ENCODE measurements at regions not wholly inside any gene's neighbourhood (a gene's known extent, or its start where the extent isn't known, plus 50 kb on each side); places are given as distances from the start of the nearest gene placed in this dataset.

- H3K4me3 ChIP-seq (ENCODE audit: low read length) = no peak overlapping the region
- H3K36me3 ChIP-seq (ENCODE audit: insufficient read depth, low read length) = no peaks in the 10 kb centered on the region
- no peaks in the 10 kb centered on the region for H3K4me1 ChIP-seq (ENCODE audit: low read length)
Observed at GRCh38 chr7:35316549-35316948, 62.6 kb upstream of the TBX20 start.

DNA sequence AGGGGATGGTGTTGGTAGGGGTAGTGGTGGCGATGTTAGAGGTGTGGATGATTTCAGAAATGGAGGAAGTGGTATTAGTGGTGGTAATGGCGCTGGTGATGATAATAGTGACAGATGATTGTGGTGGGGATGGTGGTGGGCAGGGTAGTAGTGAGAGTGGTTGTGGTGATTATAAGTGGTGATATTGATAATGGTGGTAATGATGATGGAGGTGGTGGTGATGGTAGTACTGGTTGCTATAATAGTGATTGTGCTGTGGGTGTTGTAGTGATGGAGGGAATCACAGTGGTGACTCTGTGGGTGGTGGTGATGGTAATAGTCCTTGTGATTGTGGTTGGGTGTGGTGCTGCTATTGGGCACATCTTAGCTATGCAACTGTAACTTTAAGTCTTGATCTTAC is 61.6 kb upstream of the TBX20 start:
- H3K4me3 ChIP-seq (ENCODE audit: low read length) = no peak overlapping the region
- no peak overlapping the region for H2AFZ ChIP-seq (ENCODE audit: low read length)
- DNase-seq = no peak

More at GRCh38 chr7:35316549-35316948, 62.6 kb upstream of the TBX20 start:
- Histone ChIP-seq H3K9me2 (replicated peaks; ENCODE audit: insufficient read depth, low read length) (no peaks in the 10 kb centered on the region), H3K9me3 (ENCODE audit: low read length) (no peaks in the 10 kb centered on the region), H3K79me2 (ENCODE audit: low read length) (no peaks in the 10 kb centered on the region), H3K27me3 (ENCODE audit: low read length) (no peaks in the 10 kb centered on the region), H3K27ac (ENCODE audit: low read length) (no peak overlapping the region), H2AFZ (ENCODE audit: low read length) (no peak overlapping the region), H3K4me2 (ENCODE audit: low read depth, low read length, poor library complexity, severe bottlenecking) (no peak overlapping the region), H3K9ac (ENCODE audit: low read length) (no peak overlapping the region), H4K20me1 (ENCODE audit: insufficient read depth, low read depth, low read length) (no peaks in the 10 kb centered on the region)
- DNase-seq = no peak

DNA sequence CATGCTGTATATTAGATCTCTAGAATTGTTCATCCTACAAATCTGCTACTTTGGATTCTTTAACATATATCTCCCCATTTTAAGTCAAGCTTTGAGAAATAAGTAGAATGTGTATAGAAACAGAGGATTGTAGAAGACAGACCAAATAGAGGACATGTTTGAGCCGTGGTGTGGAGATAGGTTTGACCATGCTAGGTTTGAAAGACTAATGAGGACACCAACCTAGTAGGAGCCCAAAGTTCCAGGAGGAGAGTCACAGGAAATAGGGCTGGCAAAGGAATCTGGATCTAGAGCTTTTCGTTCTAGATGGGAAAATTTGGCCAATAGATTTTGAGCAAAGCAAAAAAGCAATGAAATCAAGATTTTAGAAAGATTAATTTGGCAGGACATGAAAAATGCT is 60.5 kb upstream of the TBX20 start:
- Histone ChIP-seq H3K4me1 (ENCODE audit: low read length) (no peaks in the 10 kb centered on the region), H3K4me2 (ENCODE audit: low read depth, low read length, poor library complexity, severe bottlenecking) (no peak overlapping the region), H2AFZ (ENCODE audit: low read length) (no peak overlapping the region), H3K27ac (ENCODE audit: low read length) (no peak overlapping the region), H4K20me1 (ENCODE audit: insufficient read depth, low read depth, low read length) (no peaks in the 10 kb centered on the region), H3K36me3 (ENCODE audit: insufficient read depth, low read length) (no peaks in the 10 kb centered on the region), H3K9me2 (replicated peaks; ENCODE audit: insufficient read depth, low read length) (no peaks in the 10 kb centered on the region), H3K79me2 (ENCODE audit: low read length) (no peaks in the 10 kb centered on the region), H3K27me3 (ENCODE audit: low read length) (no peaks in the 10 kb centered on the region), H3K4me3 (ENCODE audit: low read length) (no peak overlapping the region), H3K9ac (ENCODE audit: low read length) (no peak overlapping the region), H3K9me3 (ENCODE audit: low read length) (no peaks in the 10 kb centered on the region)
- DNase-seq = no peak

More for the DNA sequence above, 61.6 kb upstream of the TBX20 start:
- Histone ChIP-seq H3K79me2 (ENCODE audit: low read length) (no peaks in the 10 kb centered on the region), H3K27ac (ENCODE audit: low read length) (no peak overlapping the region), H3K4me1 (ENCODE audit: low read length) (no peaks in the 10 kb centered on the region), H3K27me3 (ENCODE audit: low read length) (no peaks in the 10 kb centered on the region), H3K9me2 (replicated peaks; ENCODE audit: insufficient read depth, low read length) (no peaks in the 10 kb centered on the region), H3K36me3 (ENCODE audit: insufficient read depth, low read length) (no peaks in the 10 kb centered on the region), H4K20me1 (ENCODE audit: insufficient read depth, low read depth, low read length) (no peaks in the 10 kb centered on the region), H3K9ac (ENCODE audit: low read length) (no peak overlapping the region), H3K4me2 (ENCODE audit: low read depth, low read length, poor library complexity, severe bottlenecking) (no peak overlapping the region), H3K9me3 (ENCODE audit: low read length) (no peaks in the 10 kb centered on the region)

DNA sequence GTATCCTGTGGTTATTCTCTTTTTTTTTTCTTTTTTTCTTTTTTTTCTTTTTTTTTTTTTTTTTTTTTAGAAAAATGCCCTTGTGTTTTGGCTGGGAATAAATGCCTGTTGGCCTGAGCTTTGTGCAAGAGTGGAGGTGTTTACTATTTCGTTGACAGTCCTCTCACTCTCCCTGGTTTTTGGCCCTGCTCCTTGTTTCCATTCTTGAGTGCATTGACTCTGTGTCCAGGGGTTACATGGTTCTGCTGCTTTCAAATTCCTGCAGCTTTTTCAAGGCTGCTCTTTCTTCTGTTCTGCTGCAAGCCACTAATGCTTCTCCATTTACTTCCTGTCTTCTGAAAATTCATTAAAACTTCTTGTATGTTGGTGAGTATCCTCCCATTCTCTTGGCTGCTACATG is 59.7 kb upstream of the TBX20 start:
- Histone ChIP-seq H3K9ac (ENCODE audit: low read length) (no peak overlapping the region), H3K36me3 (ENCODE audit: insufficient read depth, low read length) (no peaks in the 10 kb centered on the region), H3K27ac (ENCODE audit: low read length) (no peak overlapping the region), H3K79me2 (ENCODE audit: low read length) (no peaks in the 10 kb centered on the region), H3K27me3 (ENCODE audit: low read length) (no peaks in the 10 kb centered on the region), H3K9me3 (ENCODE audit: low read length) (no peaks in the 10 kb centered on the region), H4K20me1 (ENCODE audit: insufficient read depth, low read depth, low read length) (no peaks in the 10 kb centered on the region), H3K4me1 (ENCODE audit: low read length) (no peaks in the 10 kb centered on the region), H3K4me2 (ENCODE audit: low read depth, low read length, poor library complexity, severe bottlenecking) (no peak overlapping the region), H3K9me2 (replicated peaks; ENCODE audit: insufficient read depth, low read length) (no peaks in the 10 kb centered on the region), H3K4me3 (ENCODE audit: low read length) (no peak overlapping the region), H2AFZ (ENCODE audit: low read length) (no peak overlapping the region)
- no peak for DNase-seq

Data from Karpas-422 (cell line).